8988T (cell line): ENCODE measurements at regions not wholly inside any gene's neighbourhood (a gene's known extent, or its start where the extent isn't known, plus 50 kb on each side); places are given as distances from the start of the nearest gene placed in this dataset.
"Not testable (repeated sequence)": the region's sequence is repeated elsewhere in the genome, so short reads cannot be mapped to it uniquely, and the experiment has no call there.

Experiments
- DNase-seq: peaks from one replicate; pipeline ENCODE4 v3.0.0; 2011

DNA sequence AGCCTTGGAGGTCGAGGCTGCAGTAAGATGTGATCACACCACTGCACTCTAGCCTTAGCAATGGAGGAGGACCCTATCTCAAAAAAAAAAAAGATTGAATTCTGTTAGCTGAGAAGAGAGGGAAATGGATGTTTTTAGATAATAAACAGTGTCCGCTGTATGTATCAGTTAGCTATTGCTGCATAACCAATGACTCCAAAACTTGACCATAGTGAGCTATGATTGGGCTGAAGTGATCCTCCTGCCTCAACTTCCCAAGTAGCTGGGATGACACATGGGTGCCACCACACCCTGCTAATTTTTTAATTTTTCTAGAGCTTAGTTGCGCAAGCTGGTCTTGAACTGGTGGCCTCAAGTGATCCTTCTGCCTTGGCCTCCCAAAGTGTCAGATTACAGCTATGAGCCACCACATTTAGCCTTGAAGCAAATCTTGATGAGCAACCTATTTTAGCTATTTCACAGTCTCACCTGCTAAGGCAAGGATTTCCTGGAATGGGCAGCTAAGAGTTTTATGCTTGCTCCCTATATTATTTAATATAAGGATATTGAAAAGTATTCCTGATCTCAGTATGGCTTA lies 68.3 kb upstream of the ATF7IP2 start:
- DNase-seq: no peak

DNA sequence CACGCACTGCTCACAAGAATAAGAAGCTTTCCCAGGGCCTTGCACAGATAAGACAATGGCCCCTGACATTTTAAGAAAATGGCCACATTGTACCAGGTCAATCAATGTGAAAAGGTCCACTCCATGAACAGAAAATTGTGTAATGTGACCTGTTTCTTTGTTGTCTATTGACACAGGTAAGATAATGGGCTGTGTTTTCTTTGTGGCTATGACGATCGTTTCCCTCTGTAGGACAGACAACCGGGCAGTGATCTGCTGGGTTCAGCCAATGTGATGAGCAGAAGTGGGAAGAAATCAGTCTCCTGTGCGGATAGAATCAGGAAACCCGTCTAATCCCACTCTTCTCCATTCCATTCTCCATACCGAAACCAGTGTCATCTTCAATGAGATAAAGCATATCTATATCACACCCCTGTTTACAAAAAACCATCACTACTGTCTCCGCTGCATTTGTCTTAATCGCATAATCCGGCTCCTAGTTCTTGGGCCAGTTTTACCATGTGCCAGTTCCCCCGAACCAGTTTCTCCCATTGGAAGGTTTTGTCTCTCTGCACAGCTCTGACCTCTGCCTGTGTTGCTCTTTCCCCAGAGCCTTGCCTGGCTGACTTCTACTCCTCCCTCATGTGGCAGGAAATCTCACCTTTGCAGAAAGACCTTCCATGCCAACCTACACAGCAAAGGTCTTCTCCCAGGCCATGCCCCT lies 66.9 kb upstream of the ATF7IP2 start:
- DNase-seq: no peak

DNA sequence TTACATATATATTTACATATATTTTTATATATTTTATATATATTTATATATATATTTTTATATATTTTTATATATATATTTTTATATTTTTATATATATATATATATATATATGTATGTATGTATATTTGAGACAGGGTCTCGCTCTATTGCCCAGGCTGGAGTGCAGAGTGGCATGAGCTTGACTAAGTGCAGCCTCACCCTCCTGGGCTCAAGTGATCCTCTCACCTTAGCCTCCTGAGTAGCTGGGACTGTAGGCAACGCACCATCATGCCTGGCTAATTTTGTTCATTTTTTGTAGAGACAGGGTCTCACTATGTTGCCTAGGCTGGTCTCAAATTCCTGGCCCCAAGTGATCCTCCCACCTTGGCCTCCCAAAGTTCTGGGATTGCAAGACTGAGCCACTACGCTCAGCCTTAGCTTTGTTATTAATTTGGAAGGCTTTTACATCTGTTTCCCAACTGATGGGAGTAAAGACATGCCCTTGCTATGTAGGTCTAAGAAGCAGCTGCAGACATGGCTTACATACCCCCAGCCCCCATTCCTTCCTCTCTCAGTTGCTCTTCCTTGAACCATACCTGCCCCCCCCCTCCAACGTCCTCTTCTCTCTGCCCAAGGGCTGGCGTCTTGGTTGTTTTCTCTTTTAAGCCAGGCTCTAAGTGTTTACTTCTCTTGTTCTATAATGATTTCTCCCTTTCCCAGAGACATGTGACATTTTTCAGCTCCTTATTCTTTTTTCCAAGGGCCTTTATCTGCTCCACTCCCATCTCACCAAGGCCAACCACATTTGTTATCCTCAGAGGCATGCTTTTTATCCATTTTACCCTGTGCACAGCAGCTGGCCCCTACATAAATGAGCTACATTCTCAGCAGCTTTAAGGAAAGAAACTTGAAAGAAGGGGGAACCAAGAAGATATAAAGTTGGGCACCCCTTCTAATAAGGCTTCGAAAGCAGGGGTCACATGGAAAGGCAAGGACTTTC lies 64.2 kb upstream of the ATF7IP2 start:
- no peak for DNase-seq

DNA sequence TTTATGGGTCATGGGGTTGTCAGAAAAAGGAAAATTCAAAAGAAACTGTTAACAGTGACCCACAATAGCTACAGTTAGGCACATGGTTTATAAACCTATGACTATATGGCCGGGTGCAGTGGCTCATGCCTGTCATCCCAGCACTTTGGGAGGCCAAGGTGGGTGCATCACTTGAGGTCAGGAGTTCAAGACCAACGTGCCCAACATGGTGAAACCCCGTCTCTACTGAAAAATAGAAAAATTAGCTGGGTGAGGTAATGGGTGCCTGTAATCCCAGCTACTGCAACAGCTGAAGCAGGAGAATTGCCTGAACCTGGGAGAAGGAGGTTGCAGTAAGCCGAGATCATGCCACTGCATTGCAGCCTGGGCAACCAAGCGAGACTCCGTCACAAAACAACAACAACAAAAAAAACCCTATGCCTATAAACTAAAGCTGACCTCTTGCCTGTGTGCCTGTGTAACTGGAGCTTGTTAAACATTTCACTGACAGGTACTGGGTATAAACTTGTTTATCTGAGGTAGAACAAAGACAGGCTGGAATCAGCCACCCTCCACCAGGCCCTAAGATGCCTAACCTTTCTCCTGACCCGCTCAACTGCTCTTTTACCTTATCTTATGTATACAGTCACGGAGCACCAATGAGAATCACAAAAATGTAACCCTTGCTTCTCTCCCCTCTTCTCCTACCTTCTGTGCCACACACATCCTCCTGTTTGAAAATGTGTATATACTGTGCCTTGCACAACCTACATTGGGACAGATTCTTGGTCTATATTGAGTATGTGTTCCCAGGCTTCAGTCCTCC lies 62.9 kb upstream of the ATF7IP2 start:
- no peak for DNase-seq

DNA sequence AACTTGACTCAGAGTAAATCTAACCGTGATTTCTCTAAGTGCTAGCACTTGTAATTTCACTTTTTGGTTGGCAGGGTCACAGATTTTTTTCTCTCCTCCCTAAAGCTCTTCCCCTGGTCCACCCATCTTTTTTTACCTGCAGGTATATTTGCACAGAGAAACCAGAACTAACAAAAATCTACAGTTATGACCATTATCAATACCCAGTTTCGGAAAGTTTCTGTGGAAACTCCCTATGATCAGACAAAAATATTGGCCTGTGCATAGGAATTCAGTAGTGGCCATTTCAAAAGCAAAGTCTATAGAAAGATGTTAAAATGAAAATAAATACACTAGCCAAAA lies 62.4 kb upstream of the ATF7IP2 start:
- no peak for DNase-seq

DNA sequence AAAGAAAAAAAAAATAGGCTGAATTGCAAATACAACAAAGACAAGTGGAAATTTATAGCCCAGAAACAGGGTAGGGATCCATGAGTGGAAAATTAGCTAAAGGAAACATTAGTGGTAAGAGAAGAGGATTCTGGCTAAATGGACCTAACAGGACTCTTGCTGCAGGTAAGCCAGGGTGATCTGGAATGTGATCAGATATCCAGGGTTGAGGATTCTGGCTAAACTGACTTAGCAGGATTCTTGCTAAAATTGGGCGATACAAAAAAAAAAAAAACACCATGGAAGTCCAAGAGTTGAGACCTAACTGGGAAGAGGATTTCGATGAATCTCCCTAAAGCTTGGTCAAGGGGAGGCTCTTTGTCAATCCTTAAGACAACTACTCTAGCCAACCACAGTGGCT lies 61.7 kb upstream of the ATF7IP2 start:
- DNase-seq: no peak

DNA sequence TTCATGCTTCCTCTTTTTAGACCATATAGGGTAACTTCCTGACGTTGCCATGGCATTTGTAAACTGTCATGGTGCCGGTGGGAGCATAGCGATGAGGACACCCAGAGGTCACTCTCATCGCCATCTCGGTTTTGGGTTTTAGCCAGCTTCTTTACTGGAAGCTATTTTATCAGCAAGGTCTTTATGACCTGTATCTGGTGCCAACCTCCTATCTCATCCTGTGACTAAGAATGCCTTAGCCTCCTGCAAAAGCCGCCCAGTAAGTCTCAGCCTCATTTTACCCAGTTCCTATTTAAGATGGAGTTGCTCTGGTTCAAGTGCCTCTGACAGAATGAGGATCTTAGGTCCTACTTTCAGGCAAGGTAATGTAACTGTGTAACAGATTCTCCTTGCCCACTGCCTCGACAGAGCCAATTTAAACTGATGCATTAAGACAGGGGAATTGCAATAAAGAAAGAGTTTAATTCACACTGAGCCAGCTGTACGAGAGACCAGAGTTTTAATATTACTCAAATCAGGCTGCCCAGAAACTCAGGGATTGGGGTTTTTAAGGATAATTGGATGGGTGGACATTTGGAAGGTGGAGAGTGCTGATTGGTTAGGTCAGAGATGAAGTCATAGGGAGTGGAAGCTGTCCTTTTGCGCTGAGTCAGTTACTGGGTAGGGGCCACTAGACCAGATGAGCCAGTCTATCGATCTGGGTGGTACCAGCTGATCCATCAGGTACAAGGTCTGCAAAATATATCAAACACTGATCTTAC lies 59.9 kb upstream of the ATF7IP2 start:
- DNase-seq: no peak

DNA sequence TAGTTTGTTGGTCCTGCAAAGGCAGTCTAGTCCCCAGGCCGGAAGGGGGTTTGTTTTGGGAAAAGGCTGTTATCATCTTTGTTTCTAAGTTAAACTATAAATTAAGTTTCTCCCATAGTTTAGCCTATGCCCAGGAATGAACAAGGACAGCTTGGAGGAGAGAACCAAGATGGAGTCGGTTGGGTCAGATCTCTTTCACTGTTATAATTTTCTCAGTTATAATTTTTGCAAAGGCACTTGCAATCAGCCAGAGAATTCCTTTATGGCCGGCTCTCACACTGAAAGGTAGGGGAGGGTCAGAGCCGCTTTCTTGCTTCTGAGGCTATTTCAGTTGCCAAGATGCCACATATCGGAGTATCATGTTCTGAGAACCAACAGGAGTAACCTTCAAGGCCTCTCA lies 59.2 kb upstream of the ATF7IP2 start:
- DNase-seq: no peak

DNA sequence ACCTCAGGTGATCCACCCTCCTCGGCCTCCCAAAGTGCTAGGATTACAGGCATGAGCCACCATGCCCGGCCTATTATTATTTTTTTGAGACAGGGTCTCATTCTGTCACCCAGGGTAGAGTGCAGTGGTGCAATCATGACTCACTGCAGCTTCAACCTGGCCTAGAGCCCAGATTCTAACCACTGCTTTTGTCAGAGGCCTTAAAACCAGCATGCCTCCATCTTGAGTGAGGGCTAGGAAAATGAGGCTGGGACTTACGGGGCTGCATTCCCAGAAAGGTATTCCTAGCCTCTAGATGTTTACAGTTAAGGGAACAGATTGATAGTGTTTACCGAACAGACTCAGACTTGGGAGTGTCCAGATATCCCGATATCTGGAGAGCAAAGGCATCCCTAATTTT lies 57.6 kb upstream of the ATF7IP2 start:
- DNase-seq: not testable (repeated sequence)

DNA sequence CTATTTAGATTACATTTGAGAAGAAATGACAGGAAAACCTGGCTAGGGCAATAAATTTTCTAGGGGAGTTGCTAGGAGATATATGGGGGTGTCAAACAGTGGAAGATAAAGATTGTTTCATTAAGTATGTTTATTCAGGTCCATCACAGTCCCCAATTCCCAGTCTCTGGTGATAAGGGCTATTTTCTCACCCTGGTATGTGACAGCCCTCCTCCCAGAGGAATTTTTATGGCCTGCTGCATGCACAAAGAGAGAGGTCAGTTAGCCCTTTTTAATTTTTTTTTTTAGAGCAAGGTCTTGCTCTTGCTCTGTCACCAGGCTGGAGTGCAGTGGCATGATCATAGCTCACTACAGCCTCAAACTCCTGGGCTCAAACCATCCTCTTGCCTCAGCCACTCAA lies 53.6 kb upstream of the ATF7IP2 start:
- no peak for DNase-seq

DNA sequence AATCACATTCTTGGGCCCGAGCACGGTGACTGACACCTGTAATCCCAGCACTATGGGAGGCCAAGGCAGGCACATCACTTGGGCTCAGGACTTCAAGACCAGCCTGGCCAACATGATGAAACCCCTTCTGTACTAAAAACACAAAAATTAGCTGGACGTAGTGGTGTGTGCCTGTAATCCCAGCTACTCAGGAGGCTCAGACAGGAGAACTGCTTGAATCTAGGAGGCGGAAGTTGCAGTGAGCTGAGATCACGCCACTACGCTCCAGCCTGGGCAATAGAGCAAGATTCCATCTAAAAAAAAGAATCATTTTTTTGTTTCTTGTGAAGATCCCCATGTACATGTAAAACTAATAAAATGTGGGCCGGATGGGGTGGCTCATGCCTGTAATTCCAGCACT lies 53.1 kb upstream of the ATF7IP2 start:
- no peak for DNase-seq

DNA sequence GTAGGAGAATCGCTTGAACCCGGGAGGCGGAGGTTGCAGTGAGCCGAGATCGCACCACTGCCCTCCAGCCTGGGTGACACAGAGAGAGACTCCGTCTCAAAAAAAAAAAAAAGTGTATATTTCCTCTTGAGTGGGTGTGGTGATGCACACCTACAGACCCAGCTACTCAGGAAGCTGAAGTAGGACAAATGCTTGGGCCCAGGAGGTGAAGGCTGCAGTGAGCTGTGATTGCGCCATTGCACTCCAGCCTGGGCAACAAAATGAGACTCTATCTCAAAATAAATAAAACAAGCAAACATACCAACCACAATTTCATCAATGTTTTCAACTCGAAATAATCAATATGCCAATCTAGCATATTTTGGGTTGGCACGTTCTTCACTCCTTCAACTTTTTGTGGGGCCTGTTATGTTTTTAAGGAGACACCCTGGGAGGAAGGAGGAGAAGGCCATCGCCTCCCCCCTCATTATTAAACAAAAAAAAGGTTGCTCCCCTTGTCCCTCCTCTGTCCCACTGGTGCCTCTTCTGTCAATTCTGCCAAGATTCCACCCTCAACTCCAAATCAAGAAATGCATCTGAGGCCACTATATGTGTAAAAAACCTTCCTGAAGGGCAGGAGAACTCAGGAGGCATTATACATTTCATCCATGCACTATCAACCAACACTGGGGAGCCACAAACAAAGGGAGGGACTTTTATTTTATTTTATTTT lies 52.4 kb upstream of the ATF7IP2 start:
- no peak for DNase-seq

DNA sequence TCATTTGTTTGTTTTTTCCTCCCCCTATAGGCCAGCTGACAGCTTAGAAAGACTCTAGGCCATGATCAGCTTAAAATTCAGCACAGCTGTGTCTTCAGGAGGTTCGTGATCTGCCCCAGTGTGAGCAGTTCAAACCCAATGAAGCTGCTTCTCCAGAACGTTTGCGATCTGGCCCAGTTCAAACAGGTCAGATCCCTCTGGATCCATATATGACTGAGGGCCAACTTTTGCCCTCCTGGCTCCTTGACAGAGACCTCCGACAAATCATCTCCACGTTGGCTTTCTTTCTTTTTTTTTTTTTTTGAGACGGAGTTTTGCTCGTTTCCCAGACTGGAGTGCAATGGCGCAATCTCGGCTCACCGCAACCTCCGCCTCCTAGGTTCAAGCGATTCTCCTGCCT lies 50.2 kb upstream of the ATF7IP2 start:
- DNase-seq: no peak
